Right lobe of liver (tissue), 4 donors: ENCODE measurements at regions not wholly inside any gene's neighbourhood (a gene's known extent, or its start where the extent isn't known, plus 50 kb on each side); places are given as distances from the start of the nearest gene placed in this dataset.

ENCODE experiments used
- CTCF ChIP-seq, 4 donors: fragments of 200-600 bp in 3 of 4; fragments of 450-650 bp in 1 of 4; IDR thresholded peaks; one replicate each; pipeline versions ENCODE4 v1.5.1 to v1.8.0; 2016 to 2022; ENCODE audit warnings: antibody characterized with exemption in 4 of 4, mild to moderate bottlenecking in 2 of 4
- POLR2A ChIP-seq: fragments of 450-650 bp; IDR thresholded peaks from one replicate; pipeline ENCODE4 v1.6.1; 2017; ENCODE audit warnings: antibody characterized with exemption, mild to moderate bottlenecking
- donor health status: DM: no; HTN: no; CAD: no.
- donor health status: DM: no; HTN: no; CAD: no.
- donor health status: DM: no; HTN: yes; CAD: no.

GRCh38 chr16:6148361-6148760 is 1050.8 kb upstream of the EEF2KMT start:
- TF ChIP-seq CTCF (IDR thresholded peaks at IDR 0.05) (no peak), POLR2A (no peak)
